ENCODE measurements at regions not wholly inside any gene's neighbourhood (a gene's known extent, or its start where the extent isn't known, plus 50 kb on each side); places are given as distances from the start of the nearest gene placed in this dataset.

GRCh38 chr2:220916931-220917330 lies 655.2 kb downstream of the EPHA4 start:
- no peak for DNase-seq (ENCODE audit: low spot score)

- DNase-seq (ENCODE audit: low spot score) = no peak
These were observed 641.6 kb downstream of the EPHA4 start for GRCh38 chr2:220930271-220931076.

- no peak for DNase-seq (ENCODE audit: low spot score)
These were observed 640.6 kb downstream of the EPHA4 start for GRCh38 chr2:220931491-220931890.

DNA sequence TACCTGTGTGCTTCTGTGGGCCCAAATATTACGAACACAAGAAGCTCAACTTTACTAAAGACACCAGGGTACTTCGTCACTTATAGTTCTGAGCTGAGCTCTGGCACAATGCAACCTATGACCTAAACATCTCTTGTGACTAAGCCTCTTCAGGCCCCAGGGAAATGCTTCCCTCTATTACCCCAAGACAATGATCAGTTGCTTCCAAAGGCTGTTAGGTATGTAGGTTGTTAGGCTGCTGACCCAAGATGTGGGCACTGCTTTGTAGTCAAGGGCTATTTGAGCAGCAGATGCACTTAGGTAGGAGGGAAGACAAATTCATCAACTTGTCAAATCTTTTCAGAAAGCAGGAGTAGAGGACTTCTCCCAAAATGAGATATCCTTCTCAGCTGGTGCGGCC lies 640.1 kb downstream of the EPHA4 start:
- DNase-seq (ENCODE audit: low spot score) = no peak

DNA sequence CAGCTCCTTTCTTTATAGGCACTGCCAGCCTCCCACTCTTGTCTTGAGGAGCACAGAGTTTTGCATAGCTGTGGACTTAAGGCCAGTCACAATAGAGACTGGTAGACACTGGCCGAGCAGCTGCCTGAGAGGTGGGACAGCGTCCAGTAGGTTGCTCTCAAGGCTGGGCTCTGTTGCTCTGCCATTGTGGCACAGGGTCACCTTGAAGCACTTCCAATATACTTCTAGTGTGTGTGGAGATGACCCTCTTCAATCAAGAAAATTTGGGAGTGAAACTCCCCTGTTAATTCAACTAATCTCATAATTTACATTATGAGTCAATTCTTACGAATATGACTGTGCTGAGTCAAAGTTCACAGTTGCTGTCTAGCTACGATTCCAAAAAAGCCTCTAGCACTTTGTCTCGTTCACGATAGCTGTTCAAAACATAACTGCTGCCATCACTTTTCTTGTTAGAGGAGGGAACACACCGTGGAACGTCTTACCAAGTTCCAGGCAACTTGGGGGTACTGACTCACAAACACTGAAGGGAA lies 636.2 kb downstream of the EPHA4 start:
- DNase-seq (ENCODE audit: low spot score) = no peak

- no peak for DNase-seq (ENCODE audit: low spot score)
These were observed 635.4 kb downstream of the EPHA4 start for GRCh38 chr2:220936641-220937197.

DNA sequence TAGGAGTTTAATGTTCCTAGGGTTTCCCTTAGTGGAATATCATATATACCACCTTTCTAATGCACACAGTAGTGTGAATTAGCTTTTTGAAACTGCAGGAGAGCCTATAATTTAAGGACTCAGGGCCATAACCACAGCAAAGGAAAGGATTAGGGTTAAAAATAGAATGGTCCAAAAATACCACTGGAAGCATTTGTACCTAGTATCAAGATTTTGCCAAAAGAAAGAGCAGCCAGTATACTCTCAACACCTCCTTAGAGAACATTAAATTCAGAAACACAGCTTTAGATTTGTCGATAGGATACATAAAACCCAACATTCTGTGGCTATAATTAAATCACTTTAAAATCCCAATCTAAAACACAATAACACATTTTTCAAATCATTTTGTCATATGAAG lies 634.9 kb downstream of the EPHA4 start:
- no peak for DNase-seq (ENCODE audit: low spot score)

GRCh38 chr2:220940646-220941045 lies 631.5 kb downstream of the EPHA4 start:
- no peak for DNase-seq (ENCODE audit: low spot score)

DNA sequence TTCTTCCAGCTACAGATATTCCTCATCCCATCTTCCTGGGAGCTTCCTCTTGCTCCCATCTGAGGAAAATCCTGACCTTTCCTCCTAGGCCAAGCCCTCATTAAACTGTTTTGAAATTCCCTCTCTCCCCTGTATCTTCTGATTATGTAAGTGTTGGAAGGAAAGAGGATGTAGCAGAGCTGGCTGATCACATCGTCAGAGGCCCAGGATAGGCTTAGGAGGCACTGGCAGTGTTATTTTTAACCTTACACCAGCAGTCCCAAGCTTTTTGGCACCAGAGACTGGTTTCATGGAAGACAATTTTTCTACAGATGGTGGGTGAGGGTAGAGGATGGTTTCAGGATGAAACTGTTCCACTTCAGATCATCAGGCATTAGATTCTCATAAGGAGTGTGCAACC lies 630.4 kb downstream of the EPHA4 start:
- no peak for DNase-seq (ENCODE audit: low spot score)

DNA sequence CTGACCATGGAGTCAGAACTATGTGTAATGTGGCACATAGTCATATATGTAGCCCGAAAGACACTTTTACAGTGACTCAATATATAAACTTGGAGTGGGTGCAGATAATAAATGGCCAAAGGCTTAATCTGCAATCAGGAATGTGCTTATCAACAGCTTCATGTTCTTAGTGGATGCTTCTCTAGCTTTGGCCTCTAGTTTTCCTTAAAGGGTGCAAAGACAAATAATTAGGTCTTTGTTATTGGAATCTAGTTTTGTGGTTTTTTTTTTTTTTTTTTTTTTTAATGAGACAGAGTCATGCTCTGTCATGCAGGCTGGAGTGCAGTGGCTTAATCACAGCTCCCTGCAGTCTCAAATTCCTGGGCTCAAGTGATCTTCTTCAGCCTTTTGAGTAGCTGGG lies 625.6 kb downstream of the EPHA4 start:
- no peak for DNase-seq (ENCODE audit: low spot score)

DNA sequence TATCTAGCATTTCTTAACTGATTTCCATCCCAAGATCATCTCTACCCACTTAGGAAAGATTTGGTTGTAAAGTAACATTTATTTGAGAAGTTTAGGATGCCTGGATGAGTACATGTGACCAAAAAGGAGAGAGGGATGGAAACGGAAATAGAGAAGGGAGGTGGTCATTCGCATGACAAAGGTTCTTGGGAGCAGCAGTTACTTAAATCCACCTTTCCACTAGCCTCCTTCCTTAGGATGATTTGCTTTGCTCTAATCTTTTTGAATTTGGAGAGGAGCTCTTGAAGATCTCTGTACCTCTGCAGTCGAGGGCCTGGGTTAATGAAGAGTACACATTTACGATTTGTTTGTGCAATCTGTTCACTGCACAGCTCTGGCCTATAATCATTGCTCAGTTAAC lies 623.5 kb downstream of the EPHA4 start:
- DNase-seq (ENCODE audit: low spot score) = no peak

GRCh38 chr2:220949466-220949865 lies 622.6 kb downstream of the EPHA4 start:
- no peak for DNase-seq (ENCODE audit: low spot score)

DNA sequence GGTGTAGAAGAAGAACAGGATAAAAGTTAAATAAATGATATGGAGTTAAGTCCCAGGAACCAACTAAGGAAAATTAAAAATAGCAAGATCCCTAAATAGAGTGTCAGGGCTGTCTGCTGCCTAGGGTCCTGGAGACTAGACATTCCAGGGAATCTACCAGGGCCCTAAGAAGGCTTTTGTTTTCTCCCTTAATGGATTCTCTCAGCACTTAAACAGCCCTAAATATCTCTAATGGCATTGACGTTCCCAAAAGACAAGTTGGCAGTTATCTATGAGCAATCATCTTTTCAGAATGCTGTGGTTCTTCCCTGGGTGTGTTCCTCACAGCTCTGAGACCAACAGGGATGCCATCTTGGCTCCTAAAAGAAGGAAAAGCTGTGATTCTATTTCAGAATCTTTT lies 616.3 kb downstream of the EPHA4 start:
- no peak for DNase-seq (ENCODE audit: low spot score)

DNA sequence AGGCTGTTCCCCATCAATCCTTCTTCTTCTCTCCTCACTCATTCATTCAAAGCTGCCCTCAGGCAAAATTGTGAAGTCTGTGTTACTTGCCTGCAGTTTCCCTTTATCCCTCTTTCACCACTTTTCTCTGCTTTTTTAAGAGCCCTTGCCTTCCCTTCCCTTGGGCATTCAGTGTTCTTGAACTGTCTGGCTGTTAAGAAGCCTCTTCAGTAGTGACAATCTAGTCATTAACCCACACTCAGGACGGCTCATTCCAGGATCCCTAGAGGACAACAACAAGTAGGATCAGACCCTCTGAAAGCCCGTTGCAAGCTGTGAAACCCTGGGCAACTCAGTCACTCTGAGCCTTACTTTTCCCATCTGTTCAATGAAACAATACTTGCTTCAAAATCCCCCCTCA lies 615.7 kb downstream of the EPHA4 start:
- no peak for DNase-seq (ENCODE audit: low spot score)

DNA sequence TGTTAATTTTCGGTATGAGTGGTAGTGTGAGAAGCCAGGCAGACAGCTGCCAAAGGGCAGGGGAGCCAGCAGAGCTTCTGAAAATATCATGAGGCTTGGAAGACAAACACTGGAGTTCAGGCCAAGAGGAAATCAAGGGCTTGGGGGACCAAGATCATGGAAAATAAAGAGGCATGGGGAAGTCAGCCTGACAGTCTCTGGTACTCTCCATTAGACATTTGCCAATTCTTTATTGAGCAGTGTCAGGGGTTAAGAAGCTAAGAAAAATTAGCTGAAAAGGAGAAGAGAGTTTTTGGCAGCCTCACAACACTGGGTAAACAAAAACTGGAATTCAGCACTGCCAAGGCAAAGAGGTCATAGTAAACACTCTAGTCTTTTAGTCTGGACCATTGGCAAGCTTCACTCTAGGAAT lies 612.7 kb downstream of the EPHA4 start:
- DNase-seq (ENCODE audit: low spot score) = no peak

- no peak for DNase-seq (ENCODE audit: low spot score)
These were observed 610.8 kb downstream of the EPHA4 start for GRCh38 chr2:220961143-220961860.

DNA sequence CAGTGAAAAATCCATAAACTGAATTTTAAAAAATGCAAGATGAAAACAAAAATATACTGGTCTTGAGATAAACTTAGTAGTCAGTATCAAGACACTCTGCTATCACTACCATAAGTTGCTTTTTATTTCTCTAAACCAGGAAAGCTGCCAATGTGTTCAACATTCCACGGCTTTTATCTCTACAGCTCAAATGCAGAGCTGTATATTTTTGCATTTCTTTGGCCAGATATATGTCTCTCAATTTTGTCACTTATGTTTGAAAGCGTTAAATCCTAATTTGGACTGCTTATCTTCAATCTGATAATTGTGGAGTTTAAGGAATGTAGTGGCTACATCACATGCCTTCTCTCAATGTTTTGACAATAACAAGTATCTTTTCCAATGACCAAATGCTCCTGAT lies 609.5 kb downstream of the EPHA4 start:
- DNase-seq (ENCODE audit: low spot score) = no peak

GRCh38 chr2:220963076-220963475 lies 609.0 kb downstream of the EPHA4 start:
- no peak for DNase-seq (ENCODE audit: low spot score)

DNA sequence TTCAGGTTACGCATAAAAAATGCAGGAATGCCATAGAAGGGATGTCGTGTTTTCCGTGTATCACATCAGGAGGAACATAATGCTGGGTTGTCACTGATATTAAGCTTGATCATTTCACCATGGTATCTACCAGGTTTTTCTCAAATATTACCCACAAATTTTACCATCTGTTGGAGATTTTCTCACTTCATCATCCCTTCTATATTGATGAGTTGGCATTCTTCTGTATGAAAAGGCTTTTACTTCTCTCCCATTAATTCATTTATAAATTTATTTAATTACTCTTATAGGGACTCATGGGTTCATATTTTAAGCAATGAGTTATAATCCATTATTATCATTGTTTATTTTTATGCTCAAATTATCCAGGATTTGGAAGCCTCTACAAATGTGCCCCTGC lies 608.2 kb downstream of the EPHA4 start:
- DNase-seq (ENCODE audit: low spot score) = no peak

- DNase-seq (ENCODE audit: low spot score) = no peak
These were observed 605.5 kb downstream of the EPHA4 start for GRCh38 chr2:220966636-220967035.

GRCh38 chr2:220969348-220969747 lies 602.8 kb downstream of the EPHA4 start:
- DNase-seq (ENCODE audit: low spot score) = no peak

- DNase-seq (ENCODE audit: low spot score) = no peak
These were observed 591.0 kb downstream of the EPHA4 start for GRCh38 chr2:220980966-220981675.

Measured in COLO829 (cell line).